Esophagus squamous epithelium (tissue), 5 donors: ENCODE measurements at regions not wholly inside any gene's neighbourhood (a gene's known extent, or its start where the extent isn't known, plus 50 kb on each side); places are given as distances from the start of the nearest gene placed in this dataset.

ENCODE experiments used
- DNase-seq: peaks from one replicate; lab custom pipeline; 2025; lab: John Stamatoyannopoulos, UW
- H3K27ac ChIP-seq, 4 donors: fragments of 200-600 bp; sonication (generic); one replicate each; pipeline ENCODE4 v1.5.1; 2016 to 2019; ENCODE audit warnings: mild to moderate bottlenecking in 1 of 4
- H3K27me3 ChIP-seq, 4 donors: fragments of 200-600 bp; sonication (generic); 1 replicate in 3 of 4; 2 replicates in 1 of 4; pipeline versions ENCODE4 v1.5.1 to v1.6.0; 2017 to 2021; ENCODE audit warnings: antibody characterized with exemption in 1 of 4
- H3K36me3 ChIP-seq, 3 donors: fragments of 200-600 bp; sonication (generic); one replicate each; pipeline ENCODE4 v1.5.1; 2016 to 2019
- H3K4me1 ChIP-seq, 3 donors: fragments of 200-600 bp; sonication (generic); one replicate each; pipeline ENCODE4 v1.5.1; 2017 to 2019
- H3K4me3 ChIP-seq, 4 donors: fragments of 200-600 bp; sonication (generic); 1 replicate in 3 of 4; 2 replicates in 1 of 4; pipeline ENCODE4 v1.5.1; 2016 to 2019; ENCODE audit warnings: mild to moderate bottlenecking in 2 of 4, moderate library complexity in 1 of 4
- H3K9me3 ChIP-seq, 3 donors: fragments of 200-600 bp; sonication (generic); one replicate each; pipeline ENCODE4 v1.5.1; 2016 to 2019
- CTCF ChIP-seq, 6 experiments: fragments of 450-650 bp in 4 of 6; fragments of 200-600 bp in 2 of 6; sonication (generic) in 2 of 6; IDR thresholded peaks; one replicate each; pipeline ENCODE4 v1.5.1; 2016 to 2019; ENCODE audit warnings: antibody characterized with exemption in 6 of 6, mild to moderate bottlenecking in 4 of 6, moderate library complexity in 4 of 6
- POLR2A ChIP-seq, 4 donors: fragments of 450-650 bp; IDR thresholded peaks; one replicate each; pipeline ENCODE4 v1.6.1; 2017; ENCODE audit warnings: antibody characterized with exemption in 4 of 4, mild to moderate bottlenecking in 4 of 4, moderate library complexity in 3 of 4
- WGBS, 2 donors: methylation state at CpG; one replicate each; pipeline ENCODE4 v1.1.5; 2018; 5-methylcytosine and 5-hydroxymethylcytosine counted together
- intact Hi-C: fragments of 100-400 bp; cut with DNase I; formaldehyde crosslinking; loops from one replicate; pipeline ENCODE4 v1.15.0; 2022
- donor health status: DM: yes; HTN: yes; CAD: no.

GRCh38 chr10:59073456-59074053, 102.9 kb upstream of the PHYHIPL start:
- intact Hi-C loops: no loop called here
- H3K4me1 ChIP-seq: peaks cover 0 to 2% (median 0%) of the 10 kb centered on the region in 3 donors
- 80 to 92% methylated on average over 1 of the region's 1 CpG for WGBS, 2 donors
- no peaks in the 10 kb centered on the region for H3K9me3 ChIP-seq
- no peak overlapping the region for H3K27ac ChIP-seq
- H3K27me3 ChIP-seq: no peaks in the 10 kb centered on the region
- H3K36me3 ChIP-seq: no peaks in the 10 kb centered on the region
- TF ChIP-seq POLR2A (IDR thresholded peaks at IDR 0.05) (no peak), CTCF (IDR thresholded peaks at IDR 0.05) (no peak)
- H3K4me3 ChIP-seq: no peak overlapping the region
- DNase-seq: no peak

- no peak for DNase-seq
- no peak overlapping the region for H3K27ac ChIP-seq
- peaks cover 0 to 22% (median 0%) of the 10 kb centered on the region in 3 donors for H3K4me1 ChIP-seq
- no peaks in the 10 kb centered on the region for H3K36me3 ChIP-seq
- intact Hi-C loops: no loop called here
- TF ChIP-seq CTCF (IDR thresholded peaks at IDR 0.05): no peak
- TF ChIP-seq POLR2A (IDR thresholded peaks at IDR 0.05): no peak
- H3K27me3 ChIP-seq: no peaks in the 10 kb centered on the region
- H3K4me3 ChIP-seq: no peak overlapping the region
- no peaks in the 10 kb centered on the region for H3K9me3 ChIP-seq
- 80 to 88% methylated on average over 1 of the region's 1 CpG for WGBS, 2 donors
Observed at GRCh38 chr10:59075576-59075975, 100.9 kb upstream of the PHYHIPL start.

- no peak for DNase-seq
- no peak for TF ChIP-seq CTCF (IDR thresholded peaks at IDR 0.05)
- no peak for TF ChIP-seq POLR2A (IDR thresholded peaks at IDR 0.05)
- intact Hi-C loops: no loop called here
- WGBS, 2 donors: 37 to 61% methylated on average over 2 of the region's 2 CpGs
- H3K9me3 ChIP-seq: no peaks in the 10 kb centered on the region
- no peaks in the 10 kb centered on the region for H3K27me3 ChIP-seq
- peaks cover 0 to 27% (median 0%) of the 10 kb centered on the region in 3 donors for H3K4me1 ChIP-seq
- H3K36me3 ChIP-seq: no peaks in the 10 kb centered on the region
- H3K27ac ChIP-seq: peak overlapping the region in 1 of 4 donors; percentile 61
- no peak overlapping the region for H3K4me3 ChIP-seq
Observed at GRCh38 chr10:59077855-59078254, 98.6 kb upstream of the PHYHIPL start.

- H3K4me1 ChIP-seq: peaks cover 0 to 27% (median 0%) of the 10 kb centered on the region in 3 donors
- H3K27me3 ChIP-seq: no peaks in the 10 kb centered on the region
- no peaks in the 10 kb centered on the region for H3K9me3 ChIP-seq
- H3K4me3 ChIP-seq: no peak overlapping the region
- H3K27ac ChIP-seq: peak overlapping the region in 3 of 4 donors; percentile 24 to 61 (median 32)
- whole genome bisulfite sequencing, 2 donors: 12 to 37% methylated on average over 1 of the region's 1 CpG
- TF ChIP-seq POLR2A (IDR thresholded peaks at IDR 0.05) (no peak), CTCF (IDR thresholded peaks at IDR 0.05) (no peak)
- intact Hi-C loops: no loop called here
- DNase-seq: no peak
- H3K36me3 ChIP-seq: no peaks in the 10 kb centered on the region
Observed at GRCh38 chr10:59078978-59079377, 97.5 kb upstream of the PHYHIPL start.

- H3K4me3 ChIP-seq: no peak overlapping the region
- H3K27ac ChIP-seq: peak overlapping the region in 3 of 4 donors; percentile 24 to 61 (median 32)
- no peaks in the 10 kb centered on the region for H3K27me3 ChIP-seq
- intact Hi-C loops: no loop called here
- H3K4me1 ChIP-seq: peaks cover 0 to 27% (median 0%) of the 10 kb centered on the region in 3 donors
- TF ChIP-seq POLR2A (IDR thresholded peaks at IDR 0.05) (no peak), CTCF (IDR thresholded peaks at IDR 0.05) (no peak)
- H3K36me3 ChIP-seq: no peaks in the 10 kb centered on the region
- H3K9me3 ChIP-seq: no peaks in the 10 kb centered on the region
- no peak for DNase-seq
- WGBS, 2 donors: 12 to 16% methylated on average over 4 of the region's 4 CpGs
Observed at GRCh38 chr10:59079386-59080226, 96.8 kb upstream of the PHYHIPL start.
